ENCODE measurements at regions not wholly inside any gene's neighbourhood (a gene's known extent, or its start where the extent isn't known, plus 50 kb on each side); places are given as distances from the start of the nearest gene placed in this dataset.

DNA sequence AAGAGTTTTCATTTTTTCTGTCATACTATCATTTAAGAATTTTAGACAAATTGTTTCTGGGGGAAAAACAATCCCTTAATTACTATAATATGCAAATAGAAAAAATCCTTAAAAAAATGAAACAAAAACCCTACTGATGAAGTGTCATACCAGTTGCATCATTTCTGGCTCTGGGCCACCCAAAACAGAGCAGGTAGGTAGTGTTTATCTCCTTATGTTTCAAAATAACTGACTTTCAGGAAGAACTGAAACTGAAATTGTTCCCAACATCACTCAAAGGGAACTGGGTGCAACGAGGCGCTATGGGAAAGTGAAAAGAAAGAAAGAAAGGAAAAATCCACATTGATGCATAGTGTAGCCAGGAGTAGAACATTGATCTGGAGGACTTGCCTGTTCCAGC lies 653.1 kb upstream of the SOX9 start:
- TF ChIP-seq TCF12 (IDR thresholded peaks at IDR 0.05; ENCODE audit: low read depth) (no peak), RAD21 (IDR thresholded peaks at IDR 0.05; ENCODE audit: low read depth) (no peak), NFIC (IDR thresholded peaks at IDR 0.05) (0 out of 2 replicates have a peak, but pooled peaks have one; percentile 9)

DNA sequence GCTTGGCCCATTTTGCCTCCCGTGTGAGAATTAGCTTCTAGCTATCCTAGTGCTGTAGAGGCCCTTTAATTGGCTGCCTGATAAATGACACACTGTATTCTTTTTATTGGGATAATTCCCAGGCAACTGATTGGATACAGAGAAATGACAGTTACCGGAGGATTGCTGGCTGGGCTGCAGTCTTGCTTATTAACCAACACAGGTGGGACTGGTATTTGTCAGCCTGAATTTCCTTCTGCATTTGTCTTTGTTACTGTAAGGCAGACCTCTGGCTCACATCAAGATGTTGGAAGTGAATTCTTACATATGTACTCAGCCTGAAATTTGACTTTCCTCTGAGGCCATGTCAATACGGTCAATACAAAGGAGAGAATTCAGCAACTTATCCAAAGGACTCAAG lies 650.8 kb upstream of the SOX9 start:
- TF ChIP-seq TEAD4 (IDR thresholded peaks at IDR 0.05) (no peak), RAD21 (IDR thresholded peaks at IDR 0.05; ENCODE audit: low read depth) (no peak), ZBTB7A (IDR thresholded peaks at IDR 0.05; ENCODE audit: low read depth) (no peak), CEBPB (IDR thresholded peaks at IDR 0.05) (no peak), NFIC (IDR thresholded peaks at IDR 0.05) (no peak), FOXM1 (IDR thresholded peaks at IDR 0.05; ENCODE audit: borderline replicate concordance, low read depth) (no peak), EP300 (IDR thresholded peaks at IDR 0.05; ENCODE audit: borderline replicate concordance) (no peak), YY1 (IDR thresholded peaks at IDR 0.05; ENCODE audit: low read depth) (no peak), TAF1 (IDR thresholded peaks at IDR 0.05; ENCODE audit: low read depth) (no peak), EGR1 (IDR thresholded peaks at IDR 0.05) (no peak), CREB1 (IDR thresholded peaks at IDR 0.05; ENCODE audit: low read depth) (no peak), TCF12 (IDR thresholded peaks at IDR 0.05; ENCODE audit: low read depth) (no peak)
- TF ChIP-seq, protein P1, sequence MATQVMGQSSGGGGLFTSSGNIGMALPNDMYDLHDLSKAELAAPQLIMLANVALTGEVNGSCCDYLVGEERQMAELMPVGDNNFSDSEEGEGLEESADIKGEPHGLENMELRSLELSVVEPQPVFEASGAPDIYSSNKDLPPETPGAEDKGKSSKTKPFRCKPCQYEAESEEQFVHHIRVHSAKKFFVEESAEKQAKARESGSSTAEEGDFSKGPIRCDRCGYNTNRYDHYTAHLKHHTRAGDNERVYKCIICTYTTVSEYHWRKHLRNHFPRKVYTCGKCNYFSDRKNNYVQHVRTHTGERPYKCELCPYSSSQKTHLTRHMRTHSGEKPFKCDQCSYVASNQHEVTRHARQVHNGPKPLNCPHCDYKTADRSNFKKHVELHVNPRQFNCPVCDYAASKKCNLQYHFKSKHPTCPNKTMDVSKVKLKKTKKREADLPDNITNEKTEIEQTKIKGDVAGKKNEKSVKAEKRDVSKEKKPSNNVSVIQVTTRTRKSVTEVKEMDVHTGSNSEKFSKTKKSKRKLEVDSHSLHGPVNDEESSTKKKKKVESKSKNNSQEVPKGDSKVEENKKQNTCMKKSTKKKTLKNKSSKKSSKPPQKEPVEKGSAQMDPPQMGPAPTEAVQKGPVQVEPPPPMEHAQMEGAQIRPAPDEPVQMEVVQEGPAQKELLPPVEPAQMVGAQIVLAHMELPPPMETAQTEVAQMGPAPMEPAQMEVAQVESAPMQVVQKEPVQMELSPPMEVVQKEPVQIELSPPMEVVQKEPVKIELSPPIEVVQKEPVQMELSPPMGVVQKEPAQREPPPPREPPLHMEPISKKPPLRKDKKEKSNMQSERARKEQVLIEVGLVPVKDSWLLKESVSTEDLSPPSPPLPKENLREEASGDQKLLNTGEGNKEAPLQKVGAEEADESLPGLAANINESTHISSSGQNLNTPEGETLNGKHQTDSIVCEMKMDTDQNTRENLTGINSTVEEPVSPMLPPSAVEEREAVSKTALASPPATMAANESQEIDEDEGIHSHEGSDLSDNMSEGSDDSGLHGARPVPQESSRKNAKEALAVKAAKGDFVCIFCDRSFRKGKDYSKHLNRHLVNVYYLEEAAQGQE (IDR thresholded peaks at IDR 0.05; ENCODE audit: low read depth), result no peak
- TF ChIP-seq, protein P2, sequence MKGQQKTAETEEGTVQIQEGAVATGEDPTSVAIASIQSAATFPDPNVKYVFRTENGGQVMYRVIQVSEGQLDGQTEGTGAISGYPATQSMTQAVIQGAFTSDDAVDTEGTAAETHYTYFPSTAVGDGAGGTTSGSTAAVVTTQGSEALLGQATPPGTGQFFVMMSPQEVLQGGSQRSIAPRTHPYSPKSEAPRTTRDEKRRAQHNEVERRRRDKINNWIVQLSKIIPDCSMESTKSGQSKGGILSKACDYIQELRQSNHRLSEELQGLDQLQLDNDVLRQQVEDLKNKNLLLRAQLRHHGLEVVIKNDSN (IDR thresholded peaks at IDR 0.05), result no peak
- TF ChIP-seq, protein P3, sequence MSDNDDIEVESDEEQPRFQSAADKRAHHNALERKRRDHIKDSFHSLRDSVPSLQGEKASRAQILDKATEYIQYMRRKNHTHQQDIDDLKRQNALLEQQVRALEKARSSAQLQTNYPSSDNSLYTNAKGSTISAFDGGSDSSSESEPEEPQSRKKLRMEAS (IDR thresholded peaks at IDR 0.05), result no peak

- TF ChIP-seq FOXM1 (IDR thresholded peaks at IDR 0.05; ENCODE audit: borderline replicate concordance, low read depth) (no peak), RAD21 (IDR thresholded peaks at IDR 0.05; ENCODE audit: low read depth) (peak; percentile 95), CREB1 (IDR thresholded peaks at IDR 0.05; ENCODE audit: low read depth) (no peak)
Measured at GRCh38 chr17:71472809-71473789, 647.7 kb upstream of the SOX9 start.

- TF ChIP-seq CEBPB (IDR thresholded peaks at IDR 0.05) (no peak), NFIC (IDR thresholded peaks at IDR 0.05) (no peak)
- TF ChIP-seq, protein P3 (IDR thresholded peaks at IDR 0.05), result no peak
- TF ChIP-seq, protein P2 (IDR thresholded peaks at IDR 0.05), result no peak
Measured at GRCh38 chr17:71477356-71477755, 643.5 kb upstream of the SOX9 start.

GRCh38 chr17:71480099-71480498 lies 640.7 kb upstream of the SOX9 start:
- TF ChIP-seq, protein P2 (IDR thresholded peaks at IDR 0.05), result no peak
- TF ChIP-seq ZBTB7A (IDR thresholded peaks at IDR 0.05; ENCODE audit: low read depth), result no peak

DNA sequence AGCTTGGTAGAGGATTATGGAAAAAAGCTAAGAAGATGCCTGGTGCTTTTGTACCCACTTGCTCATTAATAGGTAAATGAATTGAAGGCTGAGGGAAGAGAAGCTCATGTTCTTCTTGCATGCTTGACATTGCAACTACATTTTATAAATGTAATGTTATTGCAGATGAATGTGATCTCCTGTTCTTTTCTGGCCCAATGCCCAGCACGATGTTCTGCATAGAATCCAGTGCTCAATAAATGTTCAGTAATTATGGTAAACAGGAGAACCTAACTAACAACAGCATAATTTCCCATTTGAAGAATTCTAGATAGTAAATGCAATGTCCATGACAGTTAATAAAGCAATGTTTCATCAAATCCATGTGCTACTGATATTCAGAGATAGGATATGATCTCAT lies 638.2 kb upstream of the SOX9 start:
- TF ChIP-seq RAD21 (IDR thresholded peaks at IDR 0.05; ENCODE audit: low read depth) (no peak), CEBPB (IDR thresholded peaks at IDR 0.05) (no peak), NFIC (IDR thresholded peaks at IDR 0.05) (0 out of 2 replicates have a peak, but pooled peaks have one; percentile 15)

DNA sequence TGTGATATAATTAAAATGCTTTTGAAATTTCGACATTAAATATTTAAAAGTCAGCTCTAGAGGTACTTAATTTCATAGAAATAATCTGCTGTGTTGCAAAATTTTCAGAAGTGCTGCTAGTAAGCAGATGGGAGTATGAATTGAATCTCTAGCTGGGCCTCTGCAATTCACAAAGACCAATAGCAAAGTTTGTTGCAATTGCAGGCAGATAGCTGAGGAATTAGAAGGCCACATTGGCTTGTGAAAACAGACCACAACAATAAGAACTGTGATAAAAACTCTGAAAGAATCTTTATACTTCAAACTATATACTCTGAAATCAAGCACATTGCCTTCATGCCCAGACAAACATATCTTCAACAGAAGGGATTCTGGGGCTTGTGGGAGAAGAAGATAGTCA lies 636.3 kb upstream of the SOX9 start:
- TF ChIP-seq EP300 (IDR thresholded peaks at IDR 0.05; ENCODE audit: borderline replicate concordance), result no peak
- no peak for TF ChIP-seq FOXM1 (IDR thresholded peaks at IDR 0.05; ENCODE audit: borderline replicate concordance, low read depth)
- TF ChIP-seq NFIC (IDR thresholded peaks at IDR 0.05), result no peak
- TF ChIP-seq TCF12 (IDR thresholded peaks at IDR 0.05; ENCODE audit: low read depth), result no peak
- TF ChIP-seq CREB1 (IDR thresholded peaks at IDR 0.05; ENCODE audit: low read depth), result no peak
- TF ChIP-seq, protein P2 (IDR thresholded peaks at IDR 0.05), result no peak
- TF ChIP-seq EGR1 (IDR thresholded peaks at IDR 0.05), result no peak
- TF ChIP-seq, protein P1 (IDR thresholded peaks at IDR 0.05; ENCODE audit: low read depth), result no peak
- TF ChIP-seq TEAD4 (IDR thresholded peaks at IDR 0.05), result no peak
- no peak for TF ChIP-seq TAF1 (IDR thresholded peaks at IDR 0.05; ENCODE audit: low read depth)
- TF ChIP-seq, protein P3 (IDR thresholded peaks at IDR 0.05), result no peak
- no peak for TF ChIP-seq YY1 (IDR thresholded peaks at IDR 0.05; ENCODE audit: low read depth)
- no peak for TF ChIP-seq CEBPB (IDR thresholded peaks at IDR 0.05)
- no peak for TF ChIP-seq ZBTB7A (IDR thresholded peaks at IDR 0.05; ENCODE audit: low read depth)
